PC-3 (cell line): ENCODE measurements at regions not wholly inside any gene's neighbourhood (a gene's known extent, or its start where the extent isn't known, plus 50 kb on each side); places are given as distances from the start of the nearest gene placed in this dataset.

Experiments
- ATAC-seq: fragments of 200-7000 bp; cut with Tn5 transposase; 2 replicates; pipeline ENCODE4 v1.9.1; 2020; ENCODE audit warnings: mild to moderate bottlenecking, moderate library complexity
- BruUV-seq: library from RNA; stranded (reverse); fragments of 400-500 nt; replicated peaks from 2 replicates; lab custom pipeline; 2021; lab: Mats Ljungman, UMichigan
- CTCF ChIA-PET: fragments of 300-600 bp; sonication (Branson Sonifier 250); formaldehyde crosslinking; loops from one replicate; lab custom pipeline; 2022; ENCODE audit warnings: antibody characterized with exemption; lab: Charles Lee
- POLR2A ChIA-PET: fragments of 300-600 bp; sonication (Branson Sonifier 250); formaldehyde crosslinking; loops from one replicate; lab custom pipeline; 2022; ENCODE audit warnings: antibody characterized with exemption; ENCODE audit not compliant: unreplicated experiment; lab: Charles Lee
- DNase-seq: peaks from one replicate; pipeline ENCODE4 v3.0.0-alpha.2; 2015
- H2AFZ ChIP-seq: fragments of 300-600 bp; sonication (generic); 2 replicates; pipeline ENCODE4 v1.6.0; 2016; ENCODE audit warnings: antibody characterized with exemption, low read length
- H3F3A ChIP-seq: fragments of 300-600 bp; sonication (generic); one replicate; pipeline ENCODE4 v1.6.0; 2017; ENCODE audit warnings: antibody characterized with exemption, low read length, control low read depth, mild to moderate bottlenecking; ENCODE audit not compliant: unreplicated experiment
- H3K27ac ChIP-seq: fragments of 300-600 bp; sonication (generic); 2 replicates; pipeline ENCODE4 v1.5.1; 2016; ENCODE audit warnings: mild to moderate bottlenecking, low read length
- H3K27me3 ChIP-seq: fragments of 300-600 bp; sonication (generic); 2 replicates; pipeline ENCODE4 v1.6.1; 2016; ENCODE audit warnings: low read length, mixed read lengths
- H3K36me3 ChIP-seq: fragments of 300-600 bp; sonication (generic); 2 replicates; pipeline ENCODE4 v1.6.1; 2016; ENCODE audit warnings: low read depth, mixed run types, low read length, mixed read lengths
- H3K4me1 ChIP-seq: fragments of 300-600 bp; sonication (generic); 2 replicates; pipeline ENCODE4 v1.5.1; 2016; ENCODE audit warnings: low read length; ENCODE audit not compliant: insufficient read depth
- H3K4me2 ChIP-seq: fragments of 300-600 bp; sonication (generic); 2 replicates; pipeline ENCODE4 v1.6.0; 2016; ENCODE audit warnings: low read length
- H3K4me3 ChIP-seq: fragments of 300-600 bp; sonication (generic); 2 replicates; pipeline ENCODE4 v1.5.1; 2016; ENCODE audit warnings: mild to moderate bottlenecking, low read length, mixed read lengths
- H3K79me2 ChIP-seq: fragments of 300-600 bp; sonication (generic); 2 replicates; pipeline ENCODE4 v1.6.1; 2017; ENCODE audit warnings: low read length, mixed read lengths
- H3K9ac ChIP-seq: fragments of 300-600 bp; sonication (generic); 2 replicates; pipeline ENCODE4 v1.6.0; 2016; ENCODE audit warnings: mild to moderate bottlenecking, low read length
- H3K9me2 ChIP-seq: fragments of 300-600 bp; sonication (generic); replicated peaks from 2 replicates; pipeline ENCODE4 v1.6.1; 2016; ENCODE audit warnings: mixed run types, low read length, mixed read lengths
- H3K9me3 ChIP-seq: fragments of 300-600 bp; sonication (generic); 2 replicates; pipeline ENCODE4 v1.6.1; 2016; ENCODE audit warnings: low read length, mixed read lengths
- H4K20me1 ChIP-seq: fragments of 300-600 bp; sonication (generic); 2 replicates; pipeline ENCODE4 v1.6.1; 2016; ENCODE audit warnings: low read length, mixed read lengths
- CTCF ChIP-seq: fragments of 300-600 bp; sonication (generic); conservative IDR thresholded peaks from 2 replicates; pipeline ENCODE4 v1.5.1; 2017; ENCODE audit warnings: antibody characterized with exemption, low read depth, mild to moderate bottlenecking, low read length
- EZH2 ChIP-seq: fragments of 300-600 bp; sonication (generic); IDR thresholded peaks from one replicate; pipeline ENCODE4 v1.6.1; 2017; ENCODE audit warnings: antibody characterized with exemption, mild to moderate bottlenecking, low read length; ENCODE audit not compliant: unreplicated experiment
- EZH2phosphoT487 ChIP-seq: fragments of 300-600 bp; sonication (generic); IDR thresholded peaks from 2 replicates; pipeline ENCODE4 v1.6.1; 2018; ENCODE audit warnings: mild to moderate bottlenecking, antibody characterized with exemption, low read length, borderline replicate concordance
- intact Hi-C: fragments of 100-400 bp; cut with micrococcal nuclease; formaldehyde crosslinking; loops from 2 replicates; pipeline ENCODE4 v1.9.0; 2023

DNA sequence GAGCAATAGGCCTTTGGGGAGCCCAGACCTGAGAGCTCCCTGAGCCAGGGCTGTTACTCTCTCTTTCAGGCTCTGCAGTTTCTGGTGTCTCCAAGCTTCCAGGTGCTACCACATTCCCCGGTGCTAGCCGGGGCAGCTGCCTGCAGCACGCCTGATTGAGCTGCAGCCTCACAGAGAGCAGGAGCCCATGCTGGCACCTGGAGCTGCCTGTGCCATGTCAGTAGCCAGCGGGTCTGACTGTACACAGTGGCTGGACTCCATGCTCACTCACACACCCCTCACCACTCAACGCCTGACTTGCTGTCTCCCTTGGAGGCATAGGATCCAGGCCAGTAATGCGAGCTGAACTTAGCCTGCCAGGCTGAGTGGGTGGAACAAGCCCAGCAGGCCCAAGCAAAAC is 800.4 kb upstream of the AGA start:
- no peak for DNase-seq
- H3K79me2 ChIP-seq, result no peaks in the 10 kb centered on the region
- intact Hi-C loops, result no loop called here
- H3F3A ChIP-seq, result no peaks in the 10 kb centered on the region
- CTCF ChIA-PET, result interaction anchor here (0.6 kb wide), 1 partner anchor 42 kb away, joined by 4 read pairs; no protein-coding TSS in a partner anchor
- no peak overlapping the region for H2AFZ ChIP-seq
- no TSS peak for BruUV-seq
- H3K27me3 ChIP-seq, result no peaks in the 10 kb centered on the region
- no peak overlapping the region for H3K4me2 ChIP-seq
- no peak overlapping the region for H3K27ac ChIP-seq
- H3K36me3 ChIP-seq, result no peaks in the 10 kb centered on the region
- no peak overlapping the region for H3K9ac ChIP-seq
- no peaks in the 10 kb centered on the region for H3K9me3 ChIP-seq
- H3K4me1 ChIP-seq, result no peaks in the 10 kb centered on the region
- TF ChIP-seq CTCF, result no peak
- no peak for TF ChIP-seq EZH2phosphoT487
- no peak for TF ChIP-seq EZH2
- POLR2A ChIA-PET, result no interaction called here
- H3K4me3 ChIP-seq, result no peak overlapping the region
- no peak for ATAC-seq
- no peaks in the 10 kb centered on the region for H3K9me2 ChIP-seq
- no peaks in the 10 kb centered on the region for H4K20me1 ChIP-seq

- Histone ChIP-seq H3K4me2 (no peak overlapping the region), H3K27me3 (no peaks in the 10 kb centered on the region), H3K4me1 (no peaks in the 10 kb centered on the region), H3K4me3 (no peak overlapping the region), H3F3A (no peaks in the 10 kb centered on the region), H3K9me3 (no peaks in the 10 kb centered on the region), H2AFZ (no peak overlapping the region), H4K20me1 (no peaks in the 10 kb centered on the region), H3K79me2 (no peaks in the 10 kb centered on the region), H3K27ac (no peak overlapping the region), H3K36me3 (no peaks in the 10 kb centered on the region), H3K9me2 (no peaks in the 10 kb centered on the region), H3K9ac (no peak overlapping the region)
- TF ChIP-seq EZH2, result no peak
- no peak for TF ChIP-seq CTCF
- no peak for TF ChIP-seq EZH2phosphoT487
- no peak for DNase-seq
- BruUV-seq, result no TSS peak
- no peak for ATAC-seq
- CTCF ChIA-PET, result no interaction called here
- intact Hi-C loops, result no loop called here
- POLR2A ChIA-PET, result no interaction called here
Observed at GRCh38 chr4:178244785-178245184, 802.5 kb upstream of the AGA start.

- Histone ChIP-seq H3F3A (no peaks in the 10 kb centered on the region), H3K27ac (no peak overlapping the region), H3K9ac (no peak overlapping the region), H3K4me2 (no peak overlapping the region), H3K27me3 (no peaks in the 10 kb centered on the region), H3K36me3 (no peaks in the 10 kb centered on the region), H4K20me1 (no peaks in the 10 kb centered on the region), H3K9me3 (no peaks in the 10 kb centered on the region), H2AFZ (no peak overlapping the region), H3K4me3 (no peak overlapping the region), H3K79me2 (no peaks in the 10 kb centered on the region), H3K4me1 (no peaks in the 10 kb centered on the region), H3K9me2 (no peaks in the 10 kb centered on the region)
- intact Hi-C loops, result no loop called here
- ATAC-seq (no peak), DNase-seq (no peak)
- TF ChIP-seq EZH2 (no peak), EZH2phosphoT487 (no peak), CTCF (no peak)
- CTCF ChIA-PET, result no interaction called here
- POLR2A ChIA-PET, result no interaction called here
- BruUV-seq, result no TSS peak
Observed at GRCh38 chr4:178255172-178255571, 812.9 kb upstream of the AGA start.
